Stimulated activated naive CD8-positive, alpha-beta T cell treated with anti-CD3 and anti-CD28 coated beads, Interleukin-15, Interleukin-2, amounts not matched to agents 100 ng/mL and 50 ng/mL, for 24 hours (primary cell): ENCODE measurements at regions not wholly inside any gene's neighbourhood (a gene's known extent, or its start where the extent isn't known, plus 50 kb on each side); places are given as distances from the start of the nearest gene placed in this dataset.
"Not testable (repeated sequence)": the region's sequence is repeated elsewhere in the genome, so short reads cannot be mapped to it uniquely, and the experiment has no call there.

Source experiments
- H3K27ac Mint-ChIP-seq: one replicate; pipeline ENCODE4 v1.8.0; 2021; ENCODE audit warnings: mild to moderate bottlenecking, mixed read lengths
- H3K27me3 Mint-ChIP-seq: one replicate; pipeline ENCODE4 v1.8.0; 2021; ENCODE audit warnings: mixed read lengths
- H3K36me3 Mint-ChIP-seq: one replicate; pipeline ENCODE4 v1.8.0; 2021; ENCODE audit warnings: low read depth, mixed read lengths
- H3K4me1 Mint-ChIP-seq: one replicate; pipeline ENCODE4 v1.8.0; 2021; ENCODE audit warnings: low read depth, mixed read lengths
- H3K4me3 Mint-ChIP-seq: one replicate; pipeline ENCODE4 v1.8.0; 2021; ENCODE audit warnings: mild to moderate bottlenecking, mixed read lengths
- H3K9me3 Mint-ChIP-seq: one replicate; pipeline ENCODE4 v1.8.0; 2021; ENCODE audit warnings: mixed read lengths

DNA sequence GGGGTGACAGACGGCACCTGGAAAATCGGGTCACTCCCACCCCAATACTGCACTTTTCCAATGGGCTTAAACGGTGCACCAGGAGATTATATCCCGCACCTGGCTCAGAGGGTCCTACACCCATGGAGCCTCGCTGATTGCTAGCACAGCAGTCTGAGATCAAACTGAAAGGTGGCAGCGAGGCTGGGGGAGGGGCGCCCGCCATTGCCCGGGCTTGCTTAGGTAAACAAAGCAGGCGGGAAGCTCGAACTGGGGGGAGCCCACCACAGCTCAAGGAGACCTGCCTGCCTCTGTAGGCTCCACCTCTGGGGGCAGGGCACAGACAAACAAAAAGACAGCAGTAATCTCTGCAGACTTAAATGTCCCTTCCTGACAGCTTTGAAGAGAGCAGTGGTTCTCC is 208.1 kb downstream of the SLC38A4 start:
- H3K27ac Mint-ChIP-seq, H3K27me3 Mint-ChIP-seq, H3K4me1 Mint-ChIP-seq, H3K4me3 Mint-ChIP-seq: not testable (repeated sequence)
- peaks cover 12% of the 10 kb centered on the region for H3K36me3 Mint-ChIP-seq
- peaks cover 10% of the 10 kb centered on the region for H3K9me3 Mint-ChIP-seq

DNA sequence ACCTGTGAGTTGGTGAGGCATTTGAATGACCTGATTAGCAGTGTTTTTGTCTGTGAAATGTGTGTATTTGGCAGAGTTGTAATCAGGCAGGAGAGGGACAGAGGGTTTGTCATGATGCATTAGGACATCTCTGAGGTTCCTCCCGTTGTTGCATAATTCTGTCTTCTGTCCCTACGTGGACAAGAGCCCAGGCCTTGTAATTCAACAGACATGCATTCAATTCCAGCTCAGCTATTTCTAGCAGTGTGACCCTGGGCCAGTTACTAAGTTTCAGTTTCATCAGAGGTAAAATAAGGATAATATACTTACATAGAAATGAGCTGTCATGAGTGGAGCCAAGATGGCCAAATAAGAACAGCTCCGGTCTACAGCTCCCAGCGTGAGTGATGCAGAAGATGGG is 208.6 kb downstream of the SLC38A4 start:
- no peaks in the 10 kb centered on the region for H3K27me3 Mint-ChIP-seq
- H3K9me3 Mint-ChIP-seq = peaks cover 10% of the 10 kb centered on the region
- peaks cover 5% of the 10 kb centered on the region for H3K4me1 Mint-ChIP-seq

DNA sequence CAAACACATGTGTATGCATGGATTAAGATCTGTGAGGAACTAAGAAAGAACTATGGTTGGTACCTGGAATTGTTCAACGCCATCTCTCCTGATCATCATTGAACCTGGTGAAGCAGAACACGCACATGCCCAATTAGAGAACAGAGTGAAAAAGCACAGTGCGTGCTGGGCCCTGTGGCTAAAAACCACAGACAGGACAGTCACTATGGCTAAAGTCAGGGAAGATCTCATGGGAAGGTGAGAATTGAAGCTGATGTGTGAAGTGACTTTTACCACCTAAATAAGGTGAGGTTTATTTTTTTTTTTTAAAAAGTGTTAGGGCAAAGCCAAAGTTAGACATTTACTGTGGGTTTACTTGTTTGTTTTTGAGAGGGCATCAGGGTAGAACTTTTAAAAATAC is 215.0 kb downstream of the SLC38A4 start:
- no peak overlapping the region for H3K27ac Mint-ChIP-seq
- no peaks in the 10 kb centered on the region for H3K9me3 Mint-ChIP-seq
- H3K36me3 Mint-ChIP-seq = peaks cover 16% of the 10 kb centered on the region
- no peak overlapping the region for H3K4me3 Mint-ChIP-seq
- peaks cover 29% of the 10 kb centered on the region for H3K4me1 Mint-ChIP-seq
- H3K27me3 Mint-ChIP-seq = no peaks in the 10 kb centered on the region

More for the DNA sequence above, 208.6 kb downstream of the SLC38A4 start:
- no peak overlapping the region for H3K4me3 Mint-ChIP-seq
- H3K36me3 Mint-ChIP-seq = peaks cover 12% of the 10 kb centered on the region
- H3K27ac Mint-ChIP-seq = no peak overlapping the region

DNA sequence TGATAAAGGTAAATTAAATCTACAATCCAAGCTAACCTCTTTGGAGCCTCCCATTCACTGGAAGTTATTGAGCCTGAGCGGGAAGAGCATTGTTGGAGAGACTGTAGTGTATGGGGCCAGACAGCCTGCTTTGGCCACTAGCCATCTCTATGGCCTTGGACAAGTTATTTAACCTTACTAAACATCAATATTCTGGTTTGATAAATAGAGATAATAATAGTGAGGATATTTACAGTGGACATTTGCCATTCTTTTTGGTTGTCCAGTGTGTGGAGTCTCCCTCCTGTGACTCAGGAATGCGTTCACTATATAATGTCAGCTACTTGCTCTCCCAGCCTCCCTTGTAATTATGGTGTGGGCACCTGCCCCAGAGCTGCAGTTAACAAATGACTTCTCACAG is 216.1 kb downstream of the SLC38A4 start:
- Mint-ChIP-seq H3K9me3 (peaks cover 5% of the 10 kb centered on the region), H3K27ac (no peak overlapping the region), H3K4me1 (peaks cover 29% of the 10 kb centered on the region), H3K36me3 (peaks cover 19% of the 10 kb centered on the region), H3K27me3 (no peaks in the 10 kb centered on the region), H3K4me3 (no peak overlapping the region)

DNA sequence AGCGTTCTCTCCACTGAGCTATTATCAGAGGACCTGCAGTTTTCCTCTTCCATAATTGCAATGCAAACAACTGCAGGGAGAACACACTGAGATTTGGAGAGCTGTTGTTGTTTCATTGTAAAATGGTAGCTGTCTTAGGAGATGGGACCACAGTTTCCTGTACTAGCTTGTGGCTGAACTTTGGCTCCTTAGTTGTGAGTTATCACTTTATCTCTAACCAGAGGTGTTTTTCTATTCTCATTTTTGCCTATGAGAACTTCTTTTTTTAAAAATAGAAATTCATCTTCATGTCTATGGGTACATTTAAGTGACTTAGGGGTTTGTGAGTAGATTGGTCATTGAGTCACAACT is 216.5 kb downstream of the SLC38A4 start:
- Mint-ChIP-seq H3K9me3 (peaks cover 5% of the 10 kb centered on the region), H3K27me3 (no peaks in the 10 kb centered on the region), H3K4me3 (no peak overlapping the region), H3K4me1 (peaks cover 29% of the 10 kb centered on the region), H3K36me3 (peaks cover 19% of the 10 kb centered on the region), H3K27ac (no peak overlapping the region)

DNA sequence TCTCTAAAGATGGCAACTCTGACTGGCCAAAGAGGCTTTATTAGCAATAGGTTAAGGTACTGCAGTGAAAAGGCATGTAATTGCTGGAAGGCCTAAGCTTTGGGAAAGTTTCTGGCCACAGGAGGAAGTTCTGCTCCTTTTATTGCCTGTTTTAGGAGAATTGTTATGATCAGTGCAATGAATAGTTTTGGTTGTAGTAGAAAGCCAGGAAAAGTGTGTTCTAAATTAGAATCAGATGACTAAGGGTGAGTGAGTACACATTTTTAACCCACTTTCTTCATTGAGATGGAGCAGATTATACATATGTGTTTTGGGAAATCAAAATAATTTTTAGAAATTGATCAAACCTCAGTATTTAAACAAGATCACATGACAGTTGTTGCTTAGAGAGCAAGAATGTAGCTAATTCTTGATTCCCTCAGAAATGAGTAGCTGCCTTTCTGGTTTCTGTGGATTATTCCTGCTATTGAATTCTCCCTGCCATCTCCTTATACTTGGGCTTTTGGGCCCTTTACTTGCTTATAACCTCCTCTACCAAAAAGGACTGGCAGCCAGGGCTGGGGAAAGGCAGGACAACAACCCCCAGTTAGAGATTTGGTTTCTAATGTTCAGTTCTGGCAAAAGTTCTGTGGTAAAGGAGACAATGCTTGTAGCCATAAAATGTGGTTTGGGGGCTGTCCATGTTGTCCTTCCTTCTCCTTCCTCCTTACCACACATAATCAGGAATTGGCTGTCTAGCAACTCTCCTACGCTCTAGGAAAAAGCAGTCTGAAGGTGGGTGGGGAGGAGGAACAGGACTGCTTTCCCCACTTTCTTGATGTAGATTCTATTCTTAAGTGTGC is 217.1 kb downstream of the SLC38A4 start:
- Mint-ChIP-seq H3K36me3 (peaks cover 17% of the 10 kb centered on the region), H3K4me1 (peaks cover 29% of the 10 kb centered on the region), H3K9me3 (peaks cover 5% of the 10 kb centered on the region), H3K27me3 (no peaks in the 10 kb centered on the region), H3K4me3 (no peak overlapping the region), H3K27ac (no peak overlapping the region)

DNA sequence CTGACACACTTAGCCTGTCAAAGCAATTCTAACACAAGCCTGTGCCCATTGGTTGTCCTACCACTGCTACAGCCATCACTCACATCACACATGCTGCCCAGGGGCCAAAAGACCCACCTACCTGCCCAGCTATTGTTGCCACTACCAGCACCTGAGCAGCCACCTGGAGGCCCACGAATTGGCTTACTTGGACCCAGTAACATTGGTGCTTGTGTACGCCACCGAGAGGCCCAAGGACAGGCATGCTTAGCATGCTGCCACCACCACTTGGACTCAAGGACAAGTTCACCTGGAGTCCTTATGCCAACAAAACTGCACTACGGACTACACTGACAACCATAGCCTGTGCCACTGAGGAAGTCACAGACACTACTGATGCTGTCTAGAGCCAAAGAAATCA is 221.1 kb downstream of the SLC38A4 start:
- H3K27me3 Mint-ChIP-seq = no peaks in the 10 kb centered on the region
- H3K4me3 Mint-ChIP-seq = no peak overlapping the region
- H3K9me3 Mint-ChIP-seq = peaks cover 26% of the 10 kb centered on the region
- peaks cover 15% of the 10 kb centered on the region for H3K4me1 Mint-ChIP-seq
- peaks cover 34% of the 10 kb centered on the region for H3K36me3 Mint-ChIP-seq
- H3K27ac Mint-ChIP-seq = no peak overlapping the region

DNA sequence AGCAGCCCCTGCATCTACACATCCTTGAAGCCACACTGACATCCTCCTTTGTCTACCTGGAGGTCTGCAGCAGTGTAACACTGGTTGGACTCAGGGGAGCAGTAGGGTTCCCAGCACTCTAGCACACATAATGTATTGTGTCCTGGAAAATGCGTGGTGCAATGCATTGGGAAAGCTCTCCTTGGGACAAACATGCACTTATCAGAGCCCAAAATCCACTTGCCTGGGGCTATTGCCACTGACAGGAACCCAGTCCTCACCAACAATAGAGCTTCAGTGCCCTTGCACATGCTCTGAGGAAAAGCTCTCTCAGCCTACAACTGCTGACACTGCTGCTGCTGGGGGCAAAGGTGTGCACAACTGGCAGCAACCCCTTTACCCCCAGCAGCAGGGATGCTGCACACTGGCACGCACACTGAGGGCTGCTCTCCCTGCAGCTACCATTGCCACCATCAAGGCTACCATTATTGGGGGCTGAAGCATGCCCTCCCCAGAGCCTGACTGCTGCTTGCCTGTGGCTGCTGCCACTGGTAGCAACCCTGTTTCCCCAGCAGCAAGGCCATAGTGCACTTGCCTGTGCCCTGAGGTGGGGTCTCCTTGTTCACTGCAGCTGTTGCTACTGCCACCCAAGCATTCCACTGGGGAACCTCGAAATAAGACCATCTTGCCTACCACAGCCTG is 221.9 kb downstream of the SLC38A4 start:
- H3K4me3 Mint-ChIP-seq = no peak overlapping the region
- peaks cover 7% of the 10 kb centered on the region for H3K4me1 Mint-ChIP-seq
- no peak overlapping the region for H3K27ac Mint-ChIP-seq
- H3K36me3 Mint-ChIP-seq = peaks cover 34% of the 10 kb centered on the region
- H3K27me3 Mint-ChIP-seq = no peaks in the 10 kb centered on the region
- peaks cover 26% of the 10 kb centered on the region for H3K9me3 Mint-ChIP-seq

DNA sequence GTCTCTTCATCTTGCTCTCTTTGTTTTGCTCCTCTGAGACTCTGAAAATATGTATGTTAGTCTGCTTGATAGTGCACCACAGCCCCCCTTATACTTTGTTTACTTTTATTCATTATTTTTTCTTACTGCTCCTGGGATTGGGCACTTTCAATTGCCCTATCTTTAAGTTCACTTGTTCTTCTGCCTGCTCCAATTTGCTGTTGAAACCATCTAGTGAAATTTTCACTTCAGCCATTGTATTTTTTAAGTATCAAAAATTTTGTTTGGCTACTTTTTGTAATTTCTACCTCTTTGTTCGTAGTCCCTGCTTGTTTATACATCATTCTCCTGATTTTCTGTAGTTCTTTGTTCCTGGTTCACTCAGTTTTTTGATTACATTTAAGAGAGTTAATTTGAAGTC is 223.3 kb downstream of the SLC38A4 start:
- Mint-ChIP-seq H3K36me3 (peaks cover 34% of the 10 kb centered on the region), H3K4me3 (no peak overlapping the region), H3K4me1 (no peaks in the 10 kb centered on the region), H3K9me3 (peaks cover 26% of the 10 kb centered on the region), H3K27ac (no peak overlapping the region), H3K27me3 (no peaks in the 10 kb centered on the region)

DNA sequence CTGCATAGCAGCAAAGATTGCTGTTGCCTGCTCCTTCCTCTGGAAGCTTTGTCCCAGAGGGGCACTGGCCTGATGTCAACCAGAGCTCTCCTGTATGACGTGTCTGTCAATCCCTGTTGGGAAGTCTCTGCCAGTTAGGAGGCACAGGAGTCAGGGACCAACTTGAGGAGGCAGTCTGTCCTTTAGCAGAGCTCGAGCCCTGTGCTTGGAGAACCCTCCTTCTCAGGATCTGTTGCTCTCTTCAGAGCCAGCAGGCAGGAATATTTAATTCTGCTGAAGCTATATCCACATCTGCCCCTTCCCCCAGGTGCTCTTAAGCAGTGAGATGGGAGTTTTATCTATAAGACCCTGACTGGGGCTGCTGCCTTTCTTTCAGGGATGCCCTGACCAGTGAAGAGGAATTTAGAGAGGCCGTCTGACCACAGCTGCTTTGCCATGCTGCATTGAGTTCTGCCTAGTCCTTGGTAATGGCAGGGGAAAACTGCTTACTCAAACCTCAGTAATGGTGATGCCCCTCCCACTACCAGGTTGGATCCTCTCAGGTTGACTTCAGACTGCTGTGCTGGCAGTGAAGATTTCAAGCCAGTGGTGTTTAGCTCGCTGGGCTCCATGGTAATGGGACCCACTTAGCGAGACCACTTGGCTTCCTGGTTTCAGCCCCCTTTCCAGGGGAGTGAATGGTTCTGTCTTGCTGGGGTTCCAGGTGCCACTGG is 218.6 kb upstream of the SLC38A2 start:
- H3K9me3 Mint-ChIP-seq = peaks cover 16% of the 10 kb centered on the region
- H3K4me3 Mint-ChIP-seq = no peak overlapping the region
- peaks cover 18% of the 10 kb centered on the region for H3K4me1 Mint-ChIP-seq
- H3K36me3 Mint-ChIP-seq = peaks cover 4% of the 10 kb centered on the region
- H3K27ac Mint-ChIP-seq = no peak overlapping the region
- H3K27me3 Mint-ChIP-seq = no peaks in the 10 kb centered on the region

DNA sequence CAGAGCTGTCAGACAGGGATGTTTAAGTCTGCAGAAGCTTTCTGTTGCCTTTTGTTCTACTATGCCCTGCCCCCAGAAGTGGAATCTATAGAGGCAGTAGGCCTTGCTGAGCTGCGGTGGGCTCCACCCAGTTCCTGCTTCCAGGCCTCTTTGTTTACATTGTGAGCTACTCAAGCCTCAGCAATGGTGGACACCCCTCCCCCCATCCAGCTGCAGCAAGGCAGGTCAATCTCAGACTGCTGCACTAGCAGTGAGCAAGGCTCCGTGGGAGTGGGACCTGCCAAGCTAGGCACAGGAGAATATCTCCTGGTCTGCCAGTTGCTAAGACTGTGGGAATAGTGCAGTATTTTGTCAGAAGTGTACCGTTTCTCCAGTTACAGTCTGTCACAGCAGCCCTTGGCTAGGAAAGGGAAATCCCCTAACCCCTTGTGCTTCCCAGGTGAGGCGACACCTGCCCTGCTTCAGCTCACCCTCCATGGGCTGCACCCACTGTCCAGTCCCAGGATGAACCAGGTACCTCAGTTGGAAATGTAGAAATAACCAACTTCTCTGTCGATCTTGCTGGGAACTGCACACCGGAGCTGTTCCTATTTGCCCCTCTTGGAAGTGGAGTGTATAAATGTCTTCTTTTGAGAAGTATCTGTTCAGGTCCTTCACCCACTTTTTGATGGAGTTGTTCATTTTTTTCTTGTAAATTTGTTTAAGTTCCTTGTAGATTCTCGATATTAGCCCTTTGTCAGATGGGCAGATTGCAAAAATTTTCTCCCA is 213.5 kb upstream of the SLC38A2 start:
- no peaks in the 10 kb centered on the region for H3K27me3 Mint-ChIP-seq
- no peak overlapping the region for H3K4me3 Mint-ChIP-seq
- no peak overlapping the region for H3K27ac Mint-ChIP-seq
- peaks cover 21% of the 10 kb centered on the region for H3K36me3 Mint-ChIP-seq
- H3K9me3 Mint-ChIP-seq = peaks cover 35% of the 10 kb centered on the region
- H3K4me1 Mint-ChIP-seq = peaks cover 44% of the 10 kb centered on the region

DNA sequence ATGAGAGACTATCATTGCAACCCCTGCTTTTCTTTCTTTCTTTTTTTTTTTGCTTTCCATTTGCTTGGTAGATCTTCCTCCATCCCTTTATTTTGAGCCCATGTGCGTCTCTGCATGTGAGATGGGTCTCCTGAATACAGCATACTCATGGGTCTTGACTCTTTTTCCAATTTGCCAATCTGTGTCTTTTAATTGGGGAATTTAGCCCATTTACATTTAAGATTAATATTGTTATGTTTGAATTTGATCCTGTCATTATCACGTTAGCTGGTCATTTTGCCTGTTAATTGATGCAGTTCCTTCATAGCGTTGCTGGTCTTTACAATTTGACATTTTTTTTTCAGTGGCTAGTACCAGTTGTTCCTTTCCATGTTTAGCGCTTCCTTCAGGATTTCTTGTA is 211.5 kb upstream of the SLC38A2 start:
- H3K27ac Mint-ChIP-seq, H3K4me3 Mint-ChIP-seq, H3K27me3 Mint-ChIP-seq: not testable (repeated sequence)
- H3K36me3 Mint-ChIP-seq = peaks cover 21% of the 10 kb centered on the region
- H3K4me1 Mint-ChIP-seq = peaks cover 44% of the 10 kb centered on the region
- peaks cover 35% of the 10 kb centered on the region for H3K9me3 Mint-ChIP-seq

DNA sequence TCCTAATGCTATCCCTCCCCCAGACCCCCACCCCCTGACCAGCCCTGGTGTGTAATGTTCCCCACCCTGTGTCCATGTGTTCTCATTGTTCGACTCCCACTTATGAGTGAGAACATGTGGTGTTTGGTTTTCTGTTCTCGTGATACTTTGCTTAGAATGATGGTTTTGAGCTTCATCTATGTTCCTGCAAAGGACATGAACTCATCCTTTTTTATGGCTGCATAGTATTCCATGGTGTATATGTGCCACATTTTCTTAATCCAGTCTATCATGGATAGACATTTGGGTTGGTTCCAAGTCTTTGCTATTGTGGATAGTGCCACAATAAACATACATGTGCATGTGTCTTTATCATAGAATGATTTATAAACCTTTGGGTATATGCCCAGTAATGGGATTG is 209.4 kb upstream of the SLC38A2 start:
- not testable (repeated sequence) for H3K27me3 Mint-ChIP-seq, H3K27ac Mint-ChIP-seq, H3K4me3 Mint-ChIP-seq
- Mint-ChIP-seq H3K4me1 (peaks cover 34% of the 10 kb centered on the region), H3K36me3 (peaks cover 21% of the 10 kb centered on the region), H3K9me3 (peaks cover 26% of the 10 kb centered on the region)

DNA sequence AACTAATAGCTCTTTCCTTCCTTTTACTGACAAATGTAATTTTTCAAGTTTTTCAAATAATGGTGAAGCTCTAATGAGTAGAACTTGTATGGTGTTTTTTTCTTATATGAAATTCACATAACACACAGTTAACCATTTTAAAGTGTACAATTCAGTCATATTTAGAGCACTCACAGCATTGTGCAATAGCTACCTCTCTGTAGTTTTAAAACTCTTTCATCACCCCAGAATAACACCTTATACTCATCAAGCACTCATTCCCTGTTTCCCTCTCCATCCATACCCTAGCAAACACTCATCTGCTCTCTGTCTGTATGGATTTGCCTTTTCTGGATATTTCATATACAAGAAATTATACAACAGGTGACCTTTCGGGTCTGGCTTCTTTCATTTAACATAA is 207.9 kb upstream of the SLC38A2 start:
- H3K9me3 Mint-ChIP-seq = peaks cover 26% of the 10 kb centered on the region
- H3K4me3 Mint-ChIP-seq = no peak overlapping the region
- H3K36me3 Mint-ChIP-seq = peaks cover 21% of the 10 kb centered on the region
- peaks cover 18% of the 10 kb centered on the region for H3K4me1 Mint-ChIP-seq
- no peaks in the 10 kb centered on the region for H3K27me3 Mint-ChIP-seq
- no peak overlapping the region for H3K27ac Mint-ChIP-seq

DNA sequence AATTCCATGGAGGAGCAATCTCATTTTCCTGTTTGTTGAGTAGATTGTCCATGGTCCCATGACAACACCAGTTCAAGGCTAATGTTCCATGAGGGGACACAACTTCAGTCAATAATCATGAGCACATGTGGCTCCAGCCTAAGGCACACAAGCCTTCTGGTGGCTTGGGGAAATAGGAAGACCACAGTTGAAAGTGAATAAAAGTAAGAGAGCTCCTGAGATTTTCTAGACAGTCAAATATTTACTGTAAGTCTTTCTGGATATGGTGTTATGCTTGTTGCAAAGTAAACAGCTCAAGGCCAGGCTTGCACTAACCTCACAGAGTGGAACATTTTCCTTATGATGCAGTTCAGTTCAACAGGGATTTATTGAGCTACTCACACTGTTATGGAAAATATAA is 206.9 kb upstream of the SLC38A2 start:
- no peak overlapping the region for H3K27ac Mint-ChIP-seq
- H3K9me3 Mint-ChIP-seq = peaks cover 20% of the 10 kb centered on the region
- H3K4me3 Mint-ChIP-seq = no peak overlapping the region
- peaks cover 9% of the 10 kb centered on the region for H3K4me1 Mint-ChIP-seq
- peaks cover 15% of the 10 kb centered on the region for H3K36me3 Mint-ChIP-seq
- H3K27me3 Mint-ChIP-seq = no peaks in the 10 kb centered on the region
